GM12891 (cell line): ENCODE measurements at regions not wholly inside any gene's neighbourhood (a gene's known extent, or its start where the extent isn't known, plus 50 kb on each side); places are given as distances from the start of the nearest gene placed in this dataset.

Experiments
- PAX5 ChIP-seq: IDR thresholded peaks from 2 replicates; pipeline ENCODE4 v1.6.1; 2011; ENCODE audit warnings: low read length, moderate library complexity, mild to moderate bottlenecking; ENCODE audit not compliant: insufficient read depth, severe bottlenecking
- POLR2A ChIP-seq: IDR thresholded peaks from 2 replicates; pipeline ENCODE4 v1.6.1; 2011; ENCODE audit warnings: low read depth, low read length, control low read depth
- POLR2AphosphoS5 ChIP-seq: IDR thresholded peaks from 2 replicates; pipeline ENCODE4 v1.6.1; 2011; ENCODE audit warnings: low read depth, low read length, control low read depth
- POU2F2 ChIP-seq: IDR thresholded peaks from 2 replicates; pipeline ENCODE4 v1.6.1; 2011; ENCODE audit warnings: low read depth, mild to moderate bottlenecking, control low read depth, low read length, moderate library complexity
- SPI1 ChIP-seq: IDR thresholded peaks from 2 replicates; pipeline ENCODE4 v1.6.1; 2011; ENCODE audit warnings: low read depth, low read length, control low read depth
- TAF1 ChIP-seq: IDR thresholded peaks from 2 replicates; pipeline ENCODE4 v1.6.1; 2011; ENCODE audit warnings: low read depth, low read length, control low read depth

GRCh38 chr6:163717106-163717764 is 302.7 kb downstream of the QKI start:
- no peak for TF ChIP-seq POLR2A
- no peak for TF ChIP-seq POLR2AphosphoS5
- no peak for TF ChIP-seq SPI1
- no peak for TF ChIP-seq TAF1
- TF ChIP-seq PAX5 = no peak
- no peak for TF ChIP-seq POU2F2
